ENCODE measurements at regions not wholly inside any gene's neighbourhood (a gene's known extent, or its start where the extent isn't known, plus 50 kb on each side); places are given as distances from the start of the nearest gene placed in this dataset.

- no peak for TF ChIP-seq CTCF (IDR thresholded peaks at IDR 0.05; ENCODE audit: low read depth, low read length, poor library complexity, severe bottlenecking)
- TF ChIP-seq EZH2phosphoT487 (IDR thresholded peaks at IDR 0.05; ENCODE audit: borderline replicate concordance, low read length), result no peak
These were observed 156.6 kb downstream of the SYT10 start for GRCh38 chr12:33283054-33283453.
